ENCODE measurements at regions not wholly inside any gene's neighbourhood (a gene's known extent, or its start where the extent isn't known, plus 50 kb on each side); places are given as distances from the start of the nearest gene placed in this dataset.

- DNase-seq (ENCODE audit: low spot score) (no peak), ATAC-seq (ENCODE audit: low FRiP score) (no peak)
- TF ChIP-seq CTCF (IDR thresholded peaks at IDR 0.05), result no peak
These were observed 226.2 kb downstream of the AJAP1 start for GRCh38 chr1:4880626-4881025.

GRCh38 chr1:4877426-4877825, 223.0 kb downstream of the AJAP1 start:
- ATAC-seq (ENCODE audit: low FRiP score) (no peak), DNase-seq (ENCODE audit: low spot score) (no peak)
- TF ChIP-seq CTCF (IDR thresholded peaks at IDR 0.05), result no peak

- no peak for TF ChIP-seq CTCF (IDR thresholded peaks at IDR 0.05)
These were observed 217.0 kb downstream of the AJAP1 start for GRCh38 chr1:4871373-4871772.

GRCh38 chr1:4868521-4868920, 214.1 kb downstream of the AJAP1 start:
- no peak for ATAC-seq (ENCODE audit: low FRiP score)
- DNase-seq (ENCODE audit: low spot score), result no peak
- TF ChIP-seq CTCF (IDR thresholded peaks at IDR 0.05), result no peak

More at GRCh38 chr1:4871373-4871772, 217.0 kb downstream of the AJAP1 start:
- DNase-seq (ENCODE audit: low spot score), result no peak
- no peak for ATAC-seq (ENCODE audit: low FRiP score)

- no peak for TF ChIP-seq CTCF (IDR thresholded peaks at IDR 0.05)
- ATAC-seq (ENCODE audit: low FRiP score) (no peak), DNase-seq (ENCODE audit: low spot score) (no peak)
These were observed 202.0 kb downstream of the AJAP1 start for GRCh38 chr1:4856396-4856795.

GRCh38 chr1:4854367-4854766, 200.0 kb downstream of the AJAP1 start:
- no peak for TF ChIP-seq CTCF (IDR thresholded peaks at IDR 0.05)
- ATAC-seq (ENCODE audit: low FRiP score) (no peak), DNase-seq (ENCODE audit: low spot score) (no peak)

- ATAC-seq (ENCODE audit: low FRiP score), result no peak
- no peak for DNase-seq (ENCODE audit: low spot score)
- TF ChIP-seq CTCF (IDR thresholded peaks at IDR 0.05), result no peak
These were observed 199.5 kb downstream of the AJAP1 start for GRCh38 chr1:4853904-4854303.

All from omental fat pad (tissue), 3 donors.